ENCODE measurements at regions not wholly inside any gene's neighbourhood (a gene's known extent, or its start where the extent isn't known, plus 50 kb on each side); places are given as distances from the start of the nearest gene placed in this dataset.

DNA sequence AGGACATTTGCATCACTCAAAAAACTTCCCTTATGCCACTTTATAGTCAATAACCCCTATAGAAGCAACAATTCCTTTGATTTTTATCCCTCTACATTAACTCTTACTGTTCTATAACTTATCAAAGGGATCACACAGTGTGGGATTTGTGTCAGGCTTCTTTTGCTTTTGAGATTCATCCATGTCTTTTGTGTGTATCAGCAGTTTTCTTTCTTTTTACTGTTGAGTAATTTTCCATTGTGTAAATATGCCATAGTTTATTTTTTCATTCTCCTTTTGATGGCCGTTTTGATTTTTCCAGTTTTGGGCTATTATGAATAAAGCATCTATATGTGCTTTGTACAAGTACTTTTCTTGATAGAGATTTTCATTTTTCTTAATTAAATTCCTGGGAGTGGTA is 657.9 kb downstream of the EPM2A start:
- H4K5ac ChIP-seq (ENCODE audit: insufficient read length, low read depth, low read length), result no peak overlapping the region
- no peak for TF ChIP-seq POLR2A (IDR thresholded peaks at IDR 0.05; ENCODE audit: control extremely low read depth in 1 of 2, low read depth in 2 of 2, low read length in 2 of 2)
- TF ChIP-seq SIRT6 (IDR thresholded peaks at IDR 0.05; ENCODE audit: low read length), result no peak
- TF ChIP-seq ASH2L (IDR thresholded peaks at IDR 0.05; ENCODE audit: low read length), result no peak
- TF ChIP-seq TCF12 (IDR thresholded peaks at IDR 0.05; ENCODE audit: low read depth, low read length), result no peak
- TF ChIP-seq HDAC6 (IDR thresholded peaks at IDR 0.05; ENCODE audit: low read depth, low read length), result no peak
- TF ChIP-seq RFX5 (IDR thresholded peaks at IDR 0.05; ENCODE audit: borderline replicate concordance, low read depth, low read length), result no peak
- TF ChIP-seq, protein P1, sequence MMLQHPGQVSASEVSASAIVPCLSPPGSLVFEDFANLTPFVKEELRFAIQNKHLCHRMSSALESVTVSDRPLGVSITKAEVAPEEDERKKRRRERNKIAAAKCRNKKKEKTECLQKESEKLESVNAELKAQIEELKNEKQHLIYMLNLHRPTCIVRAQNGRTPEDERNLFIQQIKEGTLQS (IDR thresholded peaks at IDR 0.05; ENCODE audit: insufficient read depth, low read depth, low read length), result no peak
- TF ChIP-seq EGR1 (IDR thresholded peaks at IDR 0.05; ENCODE audit: borderline replicate concordance, low read depth, low read length), result no peak
- no peak for TF ChIP-seq BRCA1 (IDR thresholded peaks at IDR 0.05; ENCODE audit: low read depth, low read length)
- TF ChIP-seq CREB1 (IDR thresholded peaks at IDR 0.05), result no peak
- TF ChIP-seq MAFK (IDR thresholded peaks at IDR 0.05; ENCODE audit: low read depth, low read length), result no peak
- TF ChIP-seq CHD1 (IDR thresholded peaks at IDR 0.05; ENCODE audit: low read depth, low read length), result no peak
- TF ChIP-seq JUND (IDR thresholded peaks at IDR 0.05; ENCODE audit: low read length), result no peak
- TF ChIP-seq CBX8 (IDR thresholded peaks at IDR 0.05; ENCODE audit: borderline replicate concordance, low read depth, low read length), result no peak
- TF ChIP-seq SAP30 (IDR thresholded peaks at IDR 0.05; ENCODE audit: insufficient read depth, insufficient replicate concordance, low read length), result no peak
- H3K36me3 ChIP-seq (ENCODE audit: control insufficient read depth in 2 of 4, insufficient read depth in 4 of 4, low read length in 3 of 4), result no peaks in the 10 kb centered on the region
- H2BK20ac ChIP-seq (ENCODE audit: low read length), result no peak overlapping the region
- no peak overlapping the region for H2BK120ac ChIP-seq (replicated peaks; ENCODE audit: low read depth, low read length)
- H3K23me2 ChIP-seq (ENCODE audit: low read depth, low read length), result no peaks in the 10 kb centered on the region; the same call in 1 of the 2 replicates
- no peaks in the 10 kb centered on the region for H3K79me2 ChIP-seq (ENCODE audit: control insufficient read depth in 1 of 2, insufficient read depth in 2 of 2, low read length in 2 of 2)
- no peaks in the 10 kb centered on the region for H4K20me1 ChIP-seq (replicated peaks in 1 of 2; ENCODE audit: control insufficient read depth in 1 of 2, insufficient read depth in 2 of 2, low read length in 2 of 2)
- no peak overlapping the region for H2BK5ac ChIP-seq (ENCODE audit: low read depth, low read length)
- no peak overlapping the region for H3K4me2 ChIP-seq (ENCODE audit: insufficient read depth in 1 of 2, low read depth in 2 of 2, low read length in 2 of 2)
- H2AK5ac ChIP-seq (ENCODE audit: low read depth, low read length), result no peak overlapping the region
- no peaks in the 10 kb centered on the region for H3K9me3 ChIP-seq (ENCODE audit: insufficient read depth in 2 of 2, low read depth in 1 of 2, low read length in 1 of 2)
- no peaks in the 10 kb centered on the region for H3K27me3 ChIP-seq (replicated peaks in 1 of 4; ENCODE audit: control insufficient read depth in 3 of 4, extremely low read depth in 1 of 4, insufficient read depth in 3 of 4, low read length in 3 of 4)
- FAIRE-seq (no peak), DNase-seq (ENCODE audit: low read depth in 1 of 2, low spot score in 2 of 2) (no peak)
- no peak overlapping the region for H3K9ac ChIP-seq (replicated peaks in 1 of 4; ENCODE audit: extremely low read depth in 1 of 4, low read depth in 3 of 4, low read length in 3 of 4)
- no peak overlapping the region for H2BK12ac ChIP-seq (ENCODE audit: low read depth, low read length)
- H3K4me3 ChIP-seq (ENCODE audit: extremely low read depth in 1 of 4, insufficient read depth in 2 of 4, low read depth in 3 of 4, low read length in 4 of 4), result no peak overlapping the region
- H4K91ac ChIP-seq (replicated peaks; ENCODE audit: insufficient read length, low read length), result no peak overlapping the region
- H3K56ac ChIP-seq (replicated peaks; ENCODE audit: insufficient read length, low read depth, low read length), result no peak overlapping the region
- POLR2A ChIA-PET (ENCODE audit: partially characterized antibody), result no interaction called here
- no peak overlapping the region for H2BK15ac ChIP-seq (ENCODE audit: low read length)
- no peaks in the 10 kb centered on the region for H3K4me1 ChIP-seq (replicated peaks in 1 of 4; ENCODE audit: control insufficient read depth in 3 of 4, insufficient read depth in 4 of 4, low read length in 3 of 4)
- H3K14ac ChIP-seq (ENCODE audit: insufficient read length), result no peak overlapping the region
- no peak overlapping the region for H3K18ac ChIP-seq (ENCODE audit: extremely low read depth, low read length)
- no peak overlapping the region for H3K23ac ChIP-seq (ENCODE audit: insufficient read length)
- H3K4ac ChIP-seq (replicated peaks; ENCODE audit: insufficient read length, low read depth, low read length), result no peak overlapping the region
- no peak overlapping the region for H3K27ac ChIP-seq (ENCODE audit: low read depth, low read length)
- WGBS, 2 experiments (ENCODE audit: extremely low coverage in 1 of 2, insufficient coverage in 1 of 2, insufficient read length in 1 of 2, insufficient replicate concordance in 2 of 2, low coverage in 1 of 2, low lambda C conversion rate in 2 of 2, missing lambda C conversion rate in 1 of 2), result 75% methylated on average over 1 of the region's 1 CpG; no CpG with 5 or more reads in 1 of the 2 experiments
- no peak overlapping the region for H4K8ac ChIP-seq (ENCODE audit: extremely low read depth, insufficient read depth, low read length)
- CTCF ChIA-PET (ENCODE audit: partially characterized antibody), result no interaction called here
- no peak overlapping the region for H2AFZ ChIP-seq (ENCODE audit: low read length)
- no peaks in the 10 kb centered on the region for H3K79me1 ChIP-seq (ENCODE audit: low read depth, low read length)

All from H1 (cell line).